ENCODE measurements at regions not wholly inside any gene's neighbourhood (a gene's known extent, or its start where the extent isn't known, plus 50 kb on each side); places are given as distances from the start of the nearest gene placed in this dataset.

- Histone ChIP-seq H3K9ac (ENCODE audit: low read length) (no peak overlapping the region), H3K4me1 (ENCODE audit: low read length) (peaks cover 15% of the 10 kb centered on the region), H3K4me3 (ENCODE audit: low read length) (no peak overlapping the region), H2AFZ (ENCODE audit: low read depth, low read length) (no peak overlapping the region), H3K27ac (ENCODE audit: low read length) (no peak overlapping the region), H3K79me2 (ENCODE audit: low read length) (no peaks in the 10 kb centered on the region), H4K20me1 (ENCODE audit: insufficient read depth, low read length) (no peaks in the 10 kb centered on the region), H3K36me3 (replicated peaks; ENCODE audit: low read depth, low read length) (peaks cover 7% of the 10 kb centered on the region), H3K9me3 (ENCODE audit: insufficient read depth, low read length) (peaks cover 10% of the 10 kb centered on the region; the same call in 1 of the 2 replicates), H3K27me3 (ENCODE audit: low read depth, low read length) (no peaks in the 10 kb centered on the region), H3K4me2 (ENCODE audit: low read length) (no peak overlapping the region)
- TF ChIP-seq EZH2phosphoT487 (IDR thresholded peaks at IDR 0.05; ENCODE audit: low read depth) (no peak), CTCF (IDR thresholded peaks at IDR 0.05; ENCODE audit: low read depth, low read length) (no peak)
Measured at GRCh38 chr9:78393932-78394331, 97.0 kb downstream of the PSAT1 start.

- H3K4me3 ChIP-seq (ENCODE audit: low read length) = no peak overlapping the region
- H3K27ac ChIP-seq (ENCODE audit: low read length) = no peak overlapping the region
Measured at GRCh38 chr9:78396087-78396486, 99.2 kb downstream of the PSAT1 start.

GRCh38 chr9:78397045-78397444 lies 100.1 kb downstream of the PSAT1 start:
- Histone ChIP-seq H3K79me2 (ENCODE audit: low read length) (no peaks in the 10 kb centered on the region), H3K4me2 (ENCODE audit: low read length) (no peak overlapping the region)
- TF ChIP-seq EZH2phosphoT487 (IDR thresholded peaks at IDR 0.05; ENCODE audit: low read depth) = no peak
- no peak for TF ChIP-seq CTCF (IDR thresholded peaks at IDR 0.05; ENCODE audit: low read depth, low read length)

More at GRCh38 chr9:78396087-78396486, 99.2 kb downstream of the PSAT1 start:
- no peak for TF ChIP-seq EZH2phosphoT487 (IDR thresholded peaks at IDR 0.05; ENCODE audit: low read depth)
- TF ChIP-seq CTCF (IDR thresholded peaks at IDR 0.05; ENCODE audit: low read depth, low read length) = no peak
- Histone ChIP-seq H3K79me2 (ENCODE audit: low read length) (no peaks in the 10 kb centered on the region), H3K27me3 (ENCODE audit: low read depth, low read length) (no peaks in the 10 kb centered on the region), H3K36me3 (replicated peaks; ENCODE audit: low read depth, low read length) (peaks cover 7% of the 10 kb centered on the region), H3K4me2 (ENCODE audit: low read length) (no peak overlapping the region), H3K9ac (ENCODE audit: low read length) (no peak overlapping the region), H2AFZ (ENCODE audit: low read depth, low read length) (no peak overlapping the region), H3K9me3 (ENCODE audit: insufficient read depth, low read length) (peaks cover 10% of the 10 kb centered on the region; the same call in 1 of the 2 replicates), H4K20me1 (ENCODE audit: insufficient read depth, low read length) (no peaks in the 10 kb centered on the region), H3K4me1 (ENCODE audit: low read length) (peaks cover 15% of the 10 kb centered on the region)

GRCh38 chr9:78397454-78397853 lies 100.5 kb downstream of the PSAT1 start:
- H3K27ac ChIP-seq (ENCODE audit: low read length) = no peak overlapping the region
- H3K9ac ChIP-seq (ENCODE audit: low read length) = no peak overlapping the region
- TF ChIP-seq CTCF (IDR thresholded peaks at IDR 0.05; ENCODE audit: low read depth, low read length) (no peak), EZH2phosphoT487 (IDR thresholded peaks at IDR 0.05; ENCODE audit: low read depth) (no peak)
- H3K27me3 ChIP-seq (ENCODE audit: low read depth, low read length) = no peaks in the 10 kb centered on the region
- no peak overlapping the region for H3K4me3 ChIP-seq (ENCODE audit: low read length)
- no peaks in the 10 kb centered on the region for H3K79me2 ChIP-seq (ENCODE audit: low read length)
- H2AFZ ChIP-seq (ENCODE audit: low read depth, low read length) = no peak overlapping the region
- H3K4me2 ChIP-seq (ENCODE audit: low read length) = no peak overlapping the region
- H4K20me1 ChIP-seq (ENCODE audit: insufficient read depth, low read length) = no peaks in the 10 kb centered on the region
- peaks cover 7% of the 10 kb centered on the region for H3K36me3 ChIP-seq (replicated peaks; ENCODE audit: low read depth, low read length)
- H3K9me3 ChIP-seq (ENCODE audit: insufficient read depth, low read length) = peaks cover 10% of the 10 kb centered on the region; the same call in 1 of the 2 replicates
- H3K4me1 ChIP-seq (ENCODE audit: low read length) = peaks cover 15% of the 10 kb centered on the region

More at GRCh38 chr9:78397045-78397444, 100.1 kb downstream of the PSAT1 start:
- H3K27ac ChIP-seq (ENCODE audit: low read length) = no peak overlapping the region
- H3K9ac ChIP-seq (ENCODE audit: low read length) = no peak overlapping the region
- no peaks in the 10 kb centered on the region for H3K27me3 ChIP-seq (ENCODE audit: low read depth, low read length)
- H3K36me3 ChIP-seq (replicated peaks; ENCODE audit: low read depth, low read length) = peaks cover 7% of the 10 kb centered on the region
- H3K4me3 ChIP-seq (ENCODE audit: low read length) = no peak overlapping the region
- H2AFZ ChIP-seq (ENCODE audit: low read depth, low read length) = no peak overlapping the region
- peaks cover 10% of the 10 kb centered on the region; the same call in 1 of the 2 replicates for H3K9me3 ChIP-seq (ENCODE audit: insufficient read depth, low read length)
- peaks cover 15% of the 10 kb centered on the region for H3K4me1 ChIP-seq (ENCODE audit: low read length)
- H4K20me1 ChIP-seq (ENCODE audit: insufficient read depth, low read length) = no peaks in the 10 kb centered on the region
